H1 (cell line): ENCODE measurements at regions not wholly inside any gene's neighbourhood (a gene's known extent, or its start where the extent isn't known, plus 50 kb on each side); places are given as distances from the start of the nearest gene placed in this dataset.

Experiments
- BRCA1 ChIP-seq: IDR thresholded peaks from 2 replicates; pipeline ENCODE4 v1.6.1; 2012; ENCODE audit warnings: low read depth, low read length, improper control_type of control experiment
- CHD1 ChIP-seq: IDR thresholded peaks from 2 replicates; pipeline ENCODE4 v1.6.1; 2012; ENCODE audit warnings: low read depth, low read length, improper control_type of control experiment
- FOSL1 ChIP-seq: IDR thresholded peaks from 2 replicates; pipeline ENCODE4 v1.6.1; 2011; ENCODE audit warnings: mild to moderate bottlenecking, low read depth, low read length, moderate library complexity; ENCODE audit not compliant: insufficient read depth
- JUND ChIP-seq: IDR thresholded peaks from 2 replicates; pipeline ENCODE4 v1.6.1; 2011; ENCODE audit warnings: mild to moderate bottlenecking, improper control_type of control experiment, low read length
- KDM5A ChIP-seq: fragments of 200-600 bp; IDR thresholded peaks from 2 replicates; pipeline ENCODE4 v1.7.1; 2012; ENCODE audit warnings: mild to moderate bottlenecking, low read length, inconsistent platforms, mixed read lengths
- RAD21 ChIP-seq, 2 experiments: IDR thresholded peaks in 1 of 2; conservative IDR thresholded peaks in 1 of 2; 2 replicates each; pipeline ENCODE4 v1.6.1; 2011; ENCODE audit warnings: low read depth in 2 of 2, low read length in 2 of 2, improper control_type of control experiment in 1 of 2, inconsistent platforms in 1 of 2, mild to moderate bottlenecking in 1 of 2, moderate library complexity in 1 of 2
- RBBP5 ChIP-seq: IDR thresholded peaks from 2 replicates; pipeline ENCODE4 v1.7.1; 2012; ENCODE audit warnings: low read depth, mild to moderate bottlenecking, inconsistent platforms, low read length, moderate library complexity, borderline replicate concordance
- SUZ12 ChIP-seq: fragments of 200-600 bp; sonication (generic); IDR thresholded peaks from 2 replicates; pipeline ENCODE4 v1.6.1; 2012; ENCODE audit warnings: mild to moderate bottlenecking, inconsistent platforms, low read length, moderate library complexity, mixed read lengths
- TAF7 ChIP-seq: optimal IDR thresholded peaks from 2 replicates; pipeline ENCODE3; 2011; ENCODE audit warnings: low read depth, mild to moderate bottlenecking, inconsistent platforms, low read length, moderate library complexity, borderline replicate concordance

GRCh38 chr2:53235836-53236582, 531.6 kb upstream of the CHAC2 start (continued):
- no peak for TF ChIP-seq TAF7
- no peak for TF ChIP-seq JUND
- TF ChIP-seq RBBP5, result no peak
- TF ChIP-seq CHD1, result no peak
- TF ChIP-seq FOSL1, result no peak
- TF ChIP-seq BRCA1, result no peak
- no peak for TF ChIP-seq RAD21 (IDR thresholded peaks at IDR 0.05 in 1 of 2, conservative IDR thresholded peaks at IDR 0.05 in 1 of 2; ENCODE audit: low read depth in 2 of 2, low read length in 2 of 2)
- no peak for TF ChIP-seq KDM5A
- no peak for TF ChIP-seq SUZ12
